ENCODE measurements at regions not wholly inside any gene's neighbourhood (a gene's known extent, or its start where the extent isn't known, plus 50 kb on each side); places are given as distances from the start of the nearest gene placed in this dataset.
A peak's percentile ranks its signal among the peaks of the same experiment; 100 is the strongest.

- Histone ChIP-seq H3K36me3 (ENCODE audit: insufficient read depth, low read length) (no peaks in the 10 kb centered on the region), H3K4me1 (ENCODE audit: insufficient read depth, low read length) (no peaks in the 10 kb centered on the region), H3K27ac (ENCODE audit: low read depth, low read length) (no peak overlapping the region), H3K4me2 (ENCODE audit: insufficient read depth, low read length) (peak overlapping the region; percentile 26), H3K79me2 (ENCODE audit: insufficient read depth, low read length) (no peaks in the 10 kb centered on the region), H3K9me3 (ENCODE audit: low read depth, low read length) (no peaks in the 10 kb centered on the region), H4K20me1 (ENCODE audit: insufficient read depth, low read length) (no peaks in the 10 kb centered on the region), H3K27me3 (ENCODE audit: insufficient read depth, low read length) (no peaks in the 10 kb centered on the region), H3K4me3 (ENCODE audit: insufficient read depth, low read length) (no peak overlapping the region), H2AFZ (ENCODE audit: low read length) (no peak overlapping the region)
- TF ChIP-seq CTCF (IDR thresholded peaks at IDR 0.05; ENCODE audit: extremely low read depth, low read depth, low read length): no peak
- DNase-seq (ENCODE audit: insufficient read length, low spot score, missing footprints): no peak
These were observed 1127.3 kb downstream of the PCDH9 start for GRCh38 chr13:66102864-66103263.

GRCh38 chr13:66099825-66100224 is 1130.3 kb downstream of the PCDH9 start:
- H3K79me2 ChIP-seq (ENCODE audit: insufficient read depth, low read length): no peaks in the 10 kb centered on the region
- TF ChIP-seq CTCF (IDR thresholded peaks at IDR 0.05; ENCODE audit: extremely low read depth, low read depth, low read length): no peak
- H3K9me3 ChIP-seq (ENCODE audit: low read depth, low read length): no peaks in the 10 kb centered on the region
- no peak overlapping the region for H2AFZ ChIP-seq (ENCODE audit: low read length)
- no peaks in the 10 kb centered on the region for H3K4me1 ChIP-seq (ENCODE audit: insufficient read depth, low read length)
- H3K27ac ChIP-seq (ENCODE audit: low read depth, low read length): no peak overlapping the region
- H3K36me3 ChIP-seq (ENCODE audit: insufficient read depth, low read length): no peaks in the 10 kb centered on the region
- no peak for DNase-seq (ENCODE audit: insufficient read length, low spot score, missing footprints)
- H3K27me3 ChIP-seq (ENCODE audit: insufficient read depth, low read length): no peaks in the 10 kb centered on the region
- H3K4me2 ChIP-seq (ENCODE audit: insufficient read depth, low read length): no peak overlapping the region
- H3K4me3 ChIP-seq (ENCODE audit: insufficient read depth, low read length): no peak overlapping the region
- no peaks in the 10 kb centered on the region for H4K20me1 ChIP-seq (ENCODE audit: insufficient read depth, low read length)

DNA sequence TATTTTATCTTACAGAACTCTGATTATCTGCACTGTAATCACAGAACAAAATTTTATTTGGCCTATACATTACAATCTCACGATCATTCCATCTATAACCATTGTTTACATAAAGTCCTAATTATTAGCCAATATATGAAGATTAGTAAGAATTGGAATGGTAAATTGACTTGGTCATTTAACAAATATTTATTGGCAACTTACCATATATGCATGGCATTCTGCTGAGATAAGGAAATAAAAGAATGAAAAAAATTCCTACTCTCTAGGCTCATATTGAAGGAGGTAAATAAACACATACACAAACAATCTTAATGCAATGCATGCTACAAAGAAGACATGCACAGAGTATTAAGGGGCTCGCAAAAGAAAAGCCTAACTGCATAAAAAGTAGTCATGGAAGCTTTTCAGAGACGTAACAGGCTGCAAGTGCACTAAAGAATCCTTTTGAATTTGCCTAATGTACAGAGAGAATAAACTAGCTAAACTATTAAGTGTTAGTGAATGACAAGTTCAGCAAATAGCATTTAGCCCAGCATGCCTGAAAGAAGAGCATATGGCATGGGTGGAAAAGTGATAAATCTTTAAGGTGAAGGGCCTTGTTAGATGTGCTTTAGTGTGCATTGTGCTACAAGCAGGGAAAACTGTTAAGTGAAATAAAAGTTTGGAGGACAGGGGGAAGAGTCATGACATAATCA is 1131.1 kb downstream of the PCDH9 start:
- no peak for TF ChIP-seq CTCF (IDR thresholded peaks at IDR 0.05; ENCODE audit: extremely low read depth, low read depth, low read length)
- peak overlapping the region; percentile 12 for H2AFZ ChIP-seq (ENCODE audit: low read length)
- H4K20me1 ChIP-seq (ENCODE audit: insufficient read depth, low read length): no peaks in the 10 kb centered on the region
- H3K36me3 ChIP-seq (ENCODE audit: insufficient read depth, low read length): no peaks in the 10 kb centered on the region
- H3K27ac ChIP-seq (ENCODE audit: low read depth, low read length): no peak overlapping the region
- no peaks in the 10 kb centered on the region for H3K79me2 ChIP-seq (ENCODE audit: insufficient read depth, low read length)
- no peaks in the 10 kb centered on the region for H3K4me1 ChIP-seq (ENCODE audit: insufficient read depth, low read length)
- no peak overlapping the region for H3K4me3 ChIP-seq (ENCODE audit: insufficient read depth, low read length)
- no peak for DNase-seq (ENCODE audit: insufficient read length, low spot score, missing footprints)
- no peaks in the 10 kb centered on the region for H3K27me3 ChIP-seq (ENCODE audit: insufficient read depth, low read length)
- no peak overlapping the region for H3K4me2 ChIP-seq (ENCODE audit: insufficient read depth, low read length)
- no peaks in the 10 kb centered on the region for H3K9me3 ChIP-seq (ENCODE audit: low read depth, low read length)

DNA sequence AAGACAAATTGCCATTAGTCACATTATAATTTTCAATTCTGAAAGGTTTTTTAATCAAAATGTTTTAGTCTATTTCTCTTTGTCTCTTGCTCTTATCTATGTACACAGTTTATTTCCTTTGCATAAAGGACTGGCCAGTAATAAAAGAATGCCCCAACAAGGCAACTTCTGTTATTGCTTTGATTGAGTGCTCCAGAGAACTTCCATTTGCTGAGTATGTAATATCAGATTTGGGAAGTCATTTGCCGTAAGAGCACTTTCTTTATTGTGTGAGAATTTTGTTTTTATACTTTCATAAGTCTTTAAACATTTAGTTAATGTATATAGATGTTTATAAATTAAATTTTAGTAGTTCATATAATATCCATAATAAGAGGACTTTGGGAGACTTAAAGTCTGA is 1140.4 kb downstream of the PCDH9 start:
- no peak overlapping the region for H3K4me3 ChIP-seq (ENCODE audit: insufficient read depth, low read length)
- H3K79me2 ChIP-seq (ENCODE audit: insufficient read depth, low read length): no peaks in the 10 kb centered on the region
- no peaks in the 10 kb centered on the region for H3K9me3 ChIP-seq (ENCODE audit: low read depth, low read length)
- no peaks in the 10 kb centered on the region for H4K20me1 ChIP-seq (ENCODE audit: insufficient read depth, low read length)
- H3K36me3 ChIP-seq (ENCODE audit: insufficient read depth, low read length): no peaks in the 10 kb centered on the region
- H3K4me1 ChIP-seq (ENCODE audit: insufficient read depth, low read length): no peaks in the 10 kb centered on the region
- no peak overlapping the region for H3K4me2 ChIP-seq (ENCODE audit: insufficient read depth, low read length)
- H3K27me3 ChIP-seq (ENCODE audit: insufficient read depth, low read length): no peaks in the 10 kb centered on the region
- no peak overlapping the region for H3K27ac ChIP-seq (ENCODE audit: low read depth, low read length)
- H2AFZ ChIP-seq (ENCODE audit: low read length): no peak overlapping the region
- TF ChIP-seq CTCF (IDR thresholded peaks at IDR 0.05; ENCODE audit: extremely low read depth, low read depth, low read length): no peak
- DNase-seq (ENCODE audit: insufficient read length, low spot score, missing footprints): no peak

Measured in osteoblast (primary cell).